ENCODE measurements at regions not wholly inside any gene's neighbourhood (a gene's known extent, or its start where the extent isn't known, plus 50 kb on each side); places are given as distances from the start of the nearest gene placed in this dataset.

DNA sequence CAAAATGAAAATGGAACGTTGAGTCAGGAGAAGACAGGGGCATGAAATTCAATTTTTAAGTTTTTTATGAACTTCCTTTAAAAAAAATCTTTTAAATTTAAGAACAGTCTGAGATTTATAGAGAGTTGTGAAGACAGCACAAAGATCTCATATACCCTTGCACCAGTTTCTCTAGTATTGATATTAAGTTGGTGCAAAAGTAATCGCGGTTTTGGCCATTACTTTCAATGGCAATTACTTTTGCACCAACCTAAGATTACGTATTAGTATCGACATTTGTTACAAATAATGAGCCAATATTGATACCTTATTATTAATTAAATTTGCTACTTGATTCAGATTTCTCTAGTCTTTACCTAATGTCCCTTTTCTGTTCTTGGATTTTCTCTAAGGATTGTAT, 684.4 kb upstream of the CDH8 start:
- TF ChIP-seq CTCF (IDR thresholded peaks at IDR 0.05): no peak
- no peak for TF ChIP-seq POLR2AphosphoS5 (IDR thresholded peaks at IDR 0.05)
- no peak for TF ChIP-seq POLR2A (IDR thresholded peaks at IDR 0.05)

Measured in transverse colon (tissue), 4 donors.